ENCODE measurements at regions not wholly inside any gene's neighbourhood (a gene's known extent, or its start where the extent isn't known, plus 50 kb on each side); places are given as distances from the start of the nearest gene placed in this dataset.

DNA sequence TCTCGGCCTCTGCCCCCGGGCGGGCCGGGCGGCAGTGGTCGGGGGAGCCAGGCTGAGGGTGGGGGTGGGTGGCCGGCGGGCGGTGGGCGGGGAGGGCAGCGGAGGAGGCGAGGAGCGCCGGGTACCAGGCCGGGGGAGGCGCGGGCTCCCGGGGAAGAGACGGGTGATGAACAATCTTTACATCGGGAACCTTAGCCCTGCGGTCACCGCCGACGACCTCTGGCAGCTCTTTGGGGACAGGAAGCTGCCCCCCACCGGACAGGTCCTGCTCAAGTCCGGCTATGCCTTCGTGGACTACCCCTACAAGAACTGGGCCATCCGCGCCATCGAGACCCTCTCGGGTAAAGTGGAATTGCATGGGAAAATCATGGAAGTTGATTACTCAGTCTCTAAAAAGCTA, 112.5 kb downstream of the NBPF12 start:
- H3K79me2 ChIP-seq (ENCODE audit: insufficient read depth, low read length), result no peaks in the 10 kb centered on the region
- BruUV-seq (replicated peaks), result no TSS peak
- H3K27me3 ChIP-seq (ENCODE audit: insufficient read depth, low read length), result peaks cover 5% of the 10 kb centered on the region; the same call in 1 of the 2 replicates
- no peaks in the 10 kb centered on the region for H3K4me1 ChIP-seq (ENCODE audit: control insufficient read depth in 1 of 2, insufficient read depth in 2 of 2, low read length in 2 of 2)
- H3K4me3 ChIP-seq (replicated peaks in 1 of 2; ENCODE audit: low read depth in 1 of 2, low read length in 2 of 2), result no peak overlapping the region
- ATAC-seq, result no peak
- H2AFZ ChIP-seq (ENCODE audit: low read depth, low read length, poor library complexity, severe bottlenecking), result no peak overlapping the region
- ChIA-PET CTCF (no interaction called here), RAD21 (ENCODE audit: low non-redundant PET in 1 of 2, low total read pairs in 2 of 2, uncharacterized antibody in 2 of 2, unreplicated experiment in 2 of 2) (no interaction called here), POLR2A (no interaction called here)
- no peak overlapping the region for H3K9ac ChIP-seq (ENCODE audit: low read length)
- H3K36me3 ChIP-seq (ENCODE audit: control insufficient read depth in 1 of 2, insufficient read depth in 2 of 2, low read length in 2 of 2), result no peaks in the 10 kb centered on the region
- no peaks in the 10 kb centered on the region for H3K9me2 ChIP-seq (ENCODE audit: insufficient read depth)
- no peaks in the 10 kb centered on the region for H4K20me1 ChIP-seq (ENCODE audit: insufficient read depth)
- DNase-seq (ENCODE audit: low read depth, low spot score), result no peak
- no peaks in the 10 kb centered on the region for H3K9me3 ChIP-seq (ENCODE audit: control insufficient read depth in 1 of 2, insufficient read depth in 1 of 2, low read depth in 1 of 2, low read length in 2 of 2)
- intact Hi-C loops (cut with micrococcal nuclease), result no loop called here
- no peak overlapping the region for H3K4me2 ChIP-seq (ENCODE audit: low read length)
- no peak overlapping the region for H3K27ac ChIP-seq (ENCODE audit: low read depth, low read length)
- TF ChIP-seq RAD21 (IDR thresholded peaks at IDR 0.05; ENCODE audit: low read depth) (no peak), YY1 (IDR thresholded peaks at IDR 0.05; ENCODE audit: extremely low read depth, insufficient replicate concordance, low read depth, low read length) (no peak), SP1 (IDR thresholded peaks at IDR 0.05; ENCODE audit: low read depth) (no peak), EZH2 (IDR thresholded peaks at IDR 0.05) (no peak), CBX3 (IDR thresholded peaks at IDR 0.05; ENCODE audit: low read depth) (no peak), CEBPB (IDR thresholded peaks at IDR 0.05; ENCODE audit: low read depth) (no peak), POLR2A (IDR thresholded peaks at IDR 0.05; ENCODE audit: borderline replicate concordance, extremely low read depth, insufficient read depth, insufficient read length) (no peak), ZFX (IDR thresholded peaks at IDR 0.05) (no peak), TCF7L2 (IDR thresholded peaks at IDR 0.05; ENCODE audit: borderline replicate concordance, extremely low read depth, insufficient read depth, insufficient read length) (no peak), ZNF274 (IDR thresholded peaks at IDR 0.05; ENCODE audit: low read depth, low read length) (no peak)
- TF ChIP-seq, protein P1, sequence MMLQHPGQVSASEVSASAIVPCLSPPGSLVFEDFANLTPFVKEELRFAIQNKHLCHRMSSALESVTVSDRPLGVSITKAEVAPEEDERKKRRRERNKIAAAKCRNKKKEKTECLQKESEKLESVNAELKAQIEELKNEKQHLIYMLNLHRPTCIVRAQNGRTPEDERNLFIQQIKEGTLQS (IDR thresholded peaks at IDR 0.05), result no peak
- TF ChIP-seq, protein P2, sequence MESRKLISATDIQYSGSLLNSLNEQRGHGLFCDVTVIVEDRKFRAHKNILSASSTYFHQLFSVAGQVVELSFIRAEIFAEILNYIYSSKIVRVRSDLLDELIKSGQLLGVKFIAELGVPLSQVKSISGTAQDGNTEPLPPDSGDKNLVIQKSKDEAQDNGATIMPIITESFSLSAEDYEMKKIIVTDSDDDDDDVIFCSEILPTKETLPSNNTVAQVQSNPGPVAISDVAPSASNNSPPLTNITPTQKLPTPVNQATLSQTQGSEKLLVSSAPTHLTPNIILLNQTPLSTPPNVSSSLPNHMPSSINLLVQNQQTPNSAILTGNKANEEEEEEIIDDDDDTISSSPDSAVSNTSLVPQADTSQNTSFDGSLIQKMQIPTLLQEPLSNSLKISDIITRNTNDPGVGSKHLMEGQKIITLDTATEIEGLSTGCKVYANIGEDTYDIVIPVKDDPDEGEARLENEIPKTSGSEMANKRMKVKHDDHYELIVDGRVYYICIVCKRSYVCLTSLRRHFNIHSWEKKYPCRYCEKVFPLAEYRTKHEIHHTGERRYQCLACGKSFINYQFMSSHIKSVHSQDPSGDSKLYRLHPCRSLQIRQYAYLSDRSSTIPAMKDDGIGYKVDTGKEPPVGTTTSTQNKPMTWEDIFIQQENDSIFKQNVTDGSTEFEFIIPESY (IDR thresholded peaks at IDR 0.05; ENCODE audit: extremely low read depth, insufficient replicate concordance, low read length), result no peak
- TF ChIP-seq, protein P3, sequence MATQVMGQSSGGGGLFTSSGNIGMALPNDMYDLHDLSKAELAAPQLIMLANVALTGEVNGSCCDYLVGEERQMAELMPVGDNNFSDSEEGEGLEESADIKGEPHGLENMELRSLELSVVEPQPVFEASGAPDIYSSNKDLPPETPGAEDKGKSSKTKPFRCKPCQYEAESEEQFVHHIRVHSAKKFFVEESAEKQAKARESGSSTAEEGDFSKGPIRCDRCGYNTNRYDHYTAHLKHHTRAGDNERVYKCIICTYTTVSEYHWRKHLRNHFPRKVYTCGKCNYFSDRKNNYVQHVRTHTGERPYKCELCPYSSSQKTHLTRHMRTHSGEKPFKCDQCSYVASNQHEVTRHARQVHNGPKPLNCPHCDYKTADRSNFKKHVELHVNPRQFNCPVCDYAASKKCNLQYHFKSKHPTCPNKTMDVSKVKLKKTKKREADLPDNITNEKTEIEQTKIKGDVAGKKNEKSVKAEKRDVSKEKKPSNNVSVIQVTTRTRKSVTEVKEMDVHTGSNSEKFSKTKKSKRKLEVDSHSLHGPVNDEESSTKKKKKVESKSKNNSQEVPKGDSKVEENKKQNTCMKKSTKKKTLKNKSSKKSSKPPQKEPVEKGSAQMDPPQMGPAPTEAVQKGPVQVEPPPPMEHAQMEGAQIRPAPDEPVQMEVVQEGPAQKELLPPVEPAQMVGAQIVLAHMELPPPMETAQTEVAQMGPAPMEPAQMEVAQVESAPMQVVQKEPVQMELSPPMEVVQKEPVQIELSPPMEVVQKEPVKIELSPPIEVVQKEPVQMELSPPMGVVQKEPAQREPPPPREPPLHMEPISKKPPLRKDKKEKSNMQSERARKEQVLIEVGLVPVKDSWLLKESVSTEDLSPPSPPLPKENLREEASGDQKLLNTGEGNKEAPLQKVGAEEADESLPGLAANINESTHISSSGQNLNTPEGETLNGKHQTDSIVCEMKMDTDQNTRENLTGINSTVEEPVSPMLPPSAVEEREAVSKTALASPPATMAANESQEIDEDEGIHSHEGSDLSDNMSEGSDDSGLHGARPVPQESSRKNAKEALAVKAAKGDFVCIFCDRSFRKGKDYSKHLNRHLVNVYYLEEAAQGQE (IDR thresholded peaks at IDR 0.05; ENCODE audit: low read depth), result no peak
- TF ChIP-seq, protein P4, sequence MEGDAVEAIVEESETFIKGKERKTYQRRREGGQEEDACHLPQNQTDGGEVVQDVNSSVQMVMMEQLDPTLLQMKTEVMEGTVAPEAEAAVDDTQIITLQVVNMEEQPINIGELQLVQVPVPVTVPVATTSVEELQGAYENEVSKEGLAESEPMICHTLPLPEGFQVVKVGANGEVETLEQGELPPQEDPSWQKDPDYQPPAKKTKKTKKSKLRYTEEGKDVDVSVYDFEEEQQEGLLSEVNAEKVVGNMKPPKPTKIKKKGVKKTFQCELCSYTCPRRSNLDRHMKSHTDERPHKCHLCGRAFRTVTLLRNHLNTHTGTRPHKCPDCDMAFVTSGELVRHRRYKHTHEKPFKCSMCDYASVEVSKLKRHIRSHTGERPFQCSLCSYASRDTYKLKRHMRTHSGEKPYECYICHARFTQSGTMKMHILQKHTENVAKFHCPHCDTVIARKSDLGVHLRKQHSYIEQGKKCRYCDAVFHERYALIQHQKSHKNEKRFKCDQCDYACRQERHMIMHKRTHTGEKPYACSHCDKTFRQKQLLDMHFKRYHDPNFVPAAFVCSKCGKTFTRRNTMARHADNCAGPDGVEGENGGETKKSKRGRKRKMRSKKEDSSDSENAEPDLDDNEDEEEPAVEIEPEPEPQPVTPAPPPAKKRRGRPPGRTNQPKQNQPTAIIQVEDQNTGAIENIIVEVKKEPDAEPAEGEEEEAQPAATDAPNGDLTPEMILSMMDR (IDR thresholded peaks at IDR 0.05 in 2 of 3, conservative IDR thresholded peaks at IDR 0.05 in 1 of 3; ENCODE audit: borderline replicate concordance in 1 of 3, insufficient read depth in 1 of 3, low read depth in 2 of 3, low read length in 2 of 3), result no peak
